NCI-H2107 (cell line): ENCODE measurements at regions not wholly inside any gene's neighbourhood (a gene's known extent, or its start where the extent isn't known, plus 50 kb on each side); places are given as distances from the start of the nearest gene placed in this dataset.

Experiments
- DNase-seq: peaks from one replicate; lab custom pipeline; 2025; lab: John Stamatoyannopoulos, UW

- DNase-seq = no peak
Observed at GRCh38 chr6:155980014-155980767, 524.6 kb upstream of the NOX3 start.

GRCh38 chr6:155975506-155975905, 519.9 kb upstream of the NOX3 start:
- DNase-seq = no peak

GRCh38 chr6:155974811-155975323, 519.2 kb upstream of the NOX3 start:
- no peak for DNase-seq

GRCh38 chr6:155974359-155974758, 518.7 kb upstream of the NOX3 start:
- DNase-seq = no peak

- DNase-seq = no peak
Observed at GRCh38 chr6:155970876-155971708, 515.5 kb upstream of the NOX3 start.

GRCh38 chr6:155970472-155970871, 514.8 kb upstream of the NOX3 start:
- no peak for DNase-seq

GRCh38 chr6:155968921-155969320, 513.3 kb upstream of the NOX3 start:
- DNase-seq = no peak

- DNase-seq = no peak
Observed at GRCh38 chr6:155967322-155967721, 511.7 kb upstream of the NOX3 start.

- DNase-seq = no peak
Observed at GRCh38 chr6:155964544-155964943, 508.9 kb upstream of the NOX3 start.

GRCh38 chr6:155962276-155962675, 506.6 kb upstream of the NOX3 start:
- no peak for DNase-seq

- DNase-seq = no peak
Observed at GRCh38 chr6:155959898-155960495, 504.4 kb upstream of the NOX3 start.

- DNase-seq = no peak
Observed at GRCh38 chr6:155958550-155958949, 502.9 kb upstream of the NOX3 start.

GRCh38 chr6:155955038-155955437, 499.4 kb upstream of the NOX3 start:
- DNase-seq = no peak

GRCh38 chr6:155954149-155954548, 498.5 kb upstream of the NOX3 start:
- DNase-seq = no peak

GRCh38 chr6:155949256-155949655, 493.6 kb upstream of the NOX3 start:
- DNase-seq = no peak

GRCh38 chr6:155946860-155947259, 491.2 kb upstream of the NOX3 start:
- DNase-seq = no peak

GRCh38 chr6:155943635-155944034, 488.0 kb upstream of the NOX3 start:
- no peak for DNase-seq

- no peak for DNase-seq
Observed at GRCh38 chr6:155939253-155939652, 483.6 kb upstream of the NOX3 start.

GRCh38 chr6:155936551-155936950, 480.9 kb upstream of the NOX3 start:
- no peak for DNase-seq

- DNase-seq = no peak
Observed at GRCh38 chr6:155936127-155936526, 480.5 kb upstream of the NOX3 start.

- DNase-seq = no peak
Observed at GRCh38 chr6:155916846-155917624, 461.4 kb upstream of the NOX3 start.

- no peak for DNase-seq
Observed at GRCh38 chr6:155915651-155916050, 460.0 kb upstream of the NOX3 start.
